ENCODE measurements at regions not wholly inside any gene's neighbourhood (a gene's known extent, or its start where the extent isn't known, plus 50 kb on each side); places are given as distances from the start of the nearest gene placed in this dataset.

DNA sequence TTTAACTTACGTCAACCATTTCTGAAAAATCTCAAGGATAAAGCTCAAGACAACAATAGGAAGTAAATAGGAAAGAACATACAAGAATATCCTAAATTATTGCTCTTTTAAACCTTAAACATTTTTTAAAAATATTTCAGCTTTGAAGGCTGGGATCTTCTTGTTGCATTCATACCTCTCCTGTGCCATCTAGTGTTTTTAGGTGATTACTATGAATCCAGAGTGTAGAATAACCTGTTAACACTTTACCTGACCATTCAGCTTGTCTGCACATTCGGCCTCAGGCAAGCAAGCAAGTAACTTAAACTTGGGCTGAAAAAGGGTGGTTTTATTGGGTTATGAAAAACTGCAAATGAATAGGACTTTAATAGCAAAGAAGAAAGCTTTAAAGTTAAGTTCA lies 507.8 kb upstream of the INTU start:
- no peak overlapping the region for H3K4me3 ChIP-seq (ENCODE audit: low read length)
- TF ChIP-seq CTCF (conservative IDR thresholded peaks at IDR 0.05; ENCODE audit: low read length), result peak; percentile 50
- peak; percentile 24 for DNase-seq (ENCODE audit: low read depth)

GRCh38 chr4:127126718-127127117 lies 506.0 kb upstream of the INTU start:
- TF ChIP-seq CTCF (conservative IDR thresholded peaks at IDR 0.05; ENCODE audit: low read length), result no peak
- no peak for DNase-seq (ENCODE audit: low read depth)
- no peak overlapping the region for H3K4me3 ChIP-seq (ENCODE audit: low read length)

DNA sequence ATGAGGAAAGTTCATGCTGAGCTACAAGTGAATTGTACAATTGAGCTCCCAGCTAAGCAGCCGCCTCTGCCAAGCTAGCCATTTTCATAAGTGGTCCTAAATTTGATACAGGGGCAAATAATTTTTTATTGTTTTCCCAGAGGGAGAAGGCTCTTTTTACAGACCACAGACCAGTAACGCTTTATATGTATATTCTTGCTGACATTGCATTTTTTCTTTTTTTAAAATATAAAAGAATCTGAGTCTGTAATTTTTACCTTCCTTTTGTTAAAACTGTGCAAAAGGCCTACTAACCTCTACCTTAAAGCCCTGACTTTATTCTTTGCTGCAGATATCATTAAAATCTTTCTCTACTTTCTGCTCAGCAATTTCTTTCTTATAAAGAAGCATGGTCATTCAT lies 501.2 kb upstream of the INTU start:
- no peak for DNase-seq (ENCODE audit: low read depth)
- no peak overlapping the region for H3K4me3 ChIP-seq (ENCODE audit: low read length)
- no peak for TF ChIP-seq CTCF (conservative IDR thresholded peaks at IDR 0.05; ENCODE audit: low read length)

GRCh38 chr4:127134490-127134889 lies 498.3 kb upstream of the INTU start:
- DNase-seq (ENCODE audit: low read depth), result peak; percentile 38
- no peak overlapping the region for H3K4me3 ChIP-seq (ENCODE audit: low read length)
- TF ChIP-seq CTCF (conservative IDR thresholded peaks at IDR 0.05; ENCODE audit: low read length), result no peak

DNA sequence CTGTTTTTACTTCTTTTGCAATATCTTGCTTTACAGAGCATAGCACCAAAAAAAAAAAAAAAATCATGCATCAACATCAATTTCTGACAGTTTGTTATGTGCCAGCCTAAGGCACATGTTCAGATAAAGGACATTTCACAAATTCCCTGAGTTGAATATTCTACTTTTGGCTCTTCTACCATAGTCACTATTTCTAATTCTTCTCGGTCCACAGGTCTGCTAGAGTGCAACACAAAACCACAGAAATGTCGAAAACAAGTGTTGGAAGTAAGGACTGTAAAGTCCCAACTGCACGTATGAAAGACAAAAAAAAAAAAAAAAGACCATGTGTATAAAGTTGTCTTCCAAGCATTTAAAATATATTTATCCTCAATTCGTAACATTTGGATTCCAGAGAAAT lies 494.2 kb upstream of the INTU start:
- no peak overlapping the region for H3K4me3 ChIP-seq (ENCODE audit: low read length)
- TF ChIP-seq CTCF (conservative IDR thresholded peaks at IDR 0.05; ENCODE audit: low read length), result no peak
- DNase-seq (ENCODE audit: low read depth), result peak; percentile 82

DNA sequence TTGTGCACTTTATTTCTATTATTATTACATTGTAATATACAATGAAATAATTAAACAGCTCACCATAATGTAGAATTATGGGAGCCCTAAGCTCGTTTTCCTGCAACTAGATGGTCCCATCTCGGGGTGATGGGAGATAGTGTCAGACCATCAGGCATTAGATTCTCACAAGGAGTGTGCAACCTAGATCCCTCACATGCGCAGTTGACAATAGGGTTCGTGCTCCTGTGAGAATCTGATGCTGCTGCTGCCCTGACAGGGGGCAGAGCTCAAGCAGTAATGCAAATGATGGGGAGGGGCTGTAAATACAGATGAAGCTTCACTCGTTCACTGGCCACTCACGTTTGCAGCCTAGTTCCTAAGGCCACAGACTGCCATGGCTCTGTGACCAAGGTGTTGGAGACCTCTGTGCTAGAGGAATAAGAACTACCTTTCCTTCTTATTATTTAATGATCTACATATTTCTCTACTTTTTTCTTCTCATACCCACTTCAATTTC lies 492.9 kb upstream of the INTU start:
- no peak for TF ChIP-seq CTCF (conservative IDR thresholded peaks at IDR 0.05; ENCODE audit: low read length)
- no peak overlapping the region for H3K4me3 ChIP-seq (ENCODE audit: low read length)
- no peak for DNase-seq (ENCODE audit: low read depth)

- DNase-seq (ENCODE audit: low read depth), result peak; percentile 53
- no peak overlapping the region for H3K4me3 ChIP-seq (ENCODE audit: low read length)
- TF ChIP-seq CTCF (conservative IDR thresholded peaks at IDR 0.05; ENCODE audit: low read length), result no peak
Measured at GRCh38 chr4:127140306-127140705, 492.5 kb upstream of the INTU start.
